Type B pancreatic cell (in vitro differentiated cells): ENCODE measurements at regions not wholly inside any gene's neighbourhood (a gene's known extent, or its start where the extent isn't known, plus 50 kb on each side); places are given as distances from the start of the nearest gene placed in this dataset.

Experiments used
- DNase-seq: peaks from one replicate; pipeline ENCODE4 v3.0.0; 2021; ENCODE audit warnings: mixed read lengths; ENCODE audit not compliant: unreplicated experiment; ENCODE audit errors: extremely low spot score
- H3K27ac Mint-ChIP-seq: 2 replicates; pipeline ENCODE4 v1.8.0; 2021; ENCODE audit warnings: mild to moderate bottlenecking, mixed read lengths
- H3K27me3 Mint-ChIP-seq: 2 replicates; pipeline ENCODE4 v1.8.0; 2021; ENCODE audit warnings: mixed read lengths
- H3K36me3 Mint-ChIP-seq: 2 replicates; pipeline ENCODE4 v1.8.0; 2021; ENCODE audit warnings: mixed read lengths
- H3K4me1 Mint-ChIP-seq: one replicate; pipeline ENCODE4 v1.8.0; 2021; ENCODE audit warnings: mixed read lengths; ENCODE audit not compliant: unreplicated experiment
- H3K4me3 Mint-ChIP-seq: 2 replicates; pipeline ENCODE4 v1.8.0; 2021; ENCODE audit warnings: mild to moderate bottlenecking, mixed read lengths
- H3K9me3 Mint-ChIP-seq: 2 replicates; pipeline ENCODE4 v1.8.0; 2021; ENCODE audit warnings: mixed read lengths
- CTCF ChIP-seq: fragments of 200-600 bp; sonication (generic); conservative IDR thresholded peaks from 2 replicates; pipeline ENCODE4 v1.5.0; 2021; ENCODE audit warnings: antibody characterized with exemption, mild to moderate bottlenecking

- Mint-ChIP-seq H3K27me3 (peaks cover 8% of the 10 kb centered on the region), H3K9me3 (no peaks in the 10 kb centered on the region), H3K4me3 (no peak overlapping the region), H3K27ac (no peak overlapping the region), H3K4me1 (peaks cover 21% of the 10 kb centered on the region), H3K36me3 (no peaks in the 10 kb centered on the region)
- no peak for DNase-seq
- peak; percentile 43 for TF ChIP-seq CTCF
Measured at GRCh38 chr2:105634198-105634597, 110.5 kb upstream of the NCK2 start.

GRCh38 chr2:105631922-105632321 is 112.8 kb upstream of the NCK2 start:
- H3K27ac Mint-ChIP-seq, result no peak overlapping the region
- no peak for TF ChIP-seq CTCF
- H3K4me1 Mint-ChIP-seq, result peaks cover 17% of the 10 kb centered on the region
- no peak for DNase-seq
- no peaks in the 10 kb centered on the region for H3K36me3 Mint-ChIP-seq
- H3K4me3 Mint-ChIP-seq, result no peak overlapping the region
- peaks cover 22% of the 10 kb centered on the region for H3K27me3 Mint-ChIP-seq
- H3K9me3 Mint-ChIP-seq, result peaks cover 5% of the 10 kb centered on the region

GRCh38 chr2:105631011-105631410 is 113.7 kb upstream of the NCK2 start:
- H3K27ac Mint-ChIP-seq, result no peak overlapping the region
- peaks cover 5% of the 10 kb centered on the region for H3K9me3 Mint-ChIP-seq
- H3K4me3 Mint-ChIP-seq, result no peak overlapping the region
- peaks cover 24% of the 10 kb centered on the region for H3K27me3 Mint-ChIP-seq
- no peak for TF ChIP-seq CTCF
- H3K36me3 Mint-ChIP-seq, result no peaks in the 10 kb centered on the region
- DNase-seq, result peak; percentile 11
- peaks cover 8% of the 10 kb centered on the region for H3K4me1 Mint-ChIP-seq

- TF ChIP-seq CTCF, result no peak
- Mint-ChIP-seq H3K36me3 (no peaks in the 10 kb centered on the region), H3K27ac (no peak overlapping the region), H3K4me3 (no peak overlapping the region), H3K9me3 (peaks cover 8% of the 10 kb centered on the region), H3K4me1 (peaks cover 7% of the 10 kb centered on the region), H3K27me3 (peaks cover 28% of the 10 kb centered on the region)
- DNase-seq, result no peak
Measured at GRCh38 chr2:105629634-105630033, 115.1 kb upstream of the NCK2 start.

GRCh38 chr2:105627534-105627933 is 117.2 kb upstream of the NCK2 start:
- TF ChIP-seq CTCF, result no peak
- no peaks in the 10 kb centered on the region for H3K36me3 Mint-ChIP-seq
- no peak overlapping the region for H3K4me3 Mint-ChIP-seq
- H3K9me3 Mint-ChIP-seq, result peaks cover 14% of the 10 kb centered on the region
- no peak for DNase-seq
- no peak overlapping the region for H3K27ac Mint-ChIP-seq
- H3K27me3 Mint-ChIP-seq, result peaks cover 32% of the 10 kb centered on the region
- H3K4me1 Mint-ChIP-seq, result no peaks in the 10 kb centered on the region

GRCh38 chr2:105626966-105627340 is 117.8 kb upstream of the NCK2 start:
- H3K4me1 Mint-ChIP-seq, result no peaks in the 10 kb centered on the region
- peaks cover 36% of the 10 kb centered on the region for H3K27me3 Mint-ChIP-seq
- DNase-seq, result no peak
- no peak for TF ChIP-seq CTCF
- H3K4me3 Mint-ChIP-seq, result no peak overlapping the region
- peaks cover 14% of the 10 kb centered on the region for H3K9me3 Mint-ChIP-seq
- H3K36me3 Mint-ChIP-seq, result no peaks in the 10 kb centered on the region
- H3K27ac Mint-ChIP-seq, result no peak overlapping the region
